K562 (cell line): ENCODE measurements at regions not wholly inside any gene's neighbourhood (a gene's known extent, or its start where the extent isn't known, plus 50 kb on each side); places are given as distances from the start of the nearest gene placed in this dataset.
A peak's percentile ranks its signal among the peaks of the same experiment; 100 is the strongest.

Experiments used
- CHCHD3 ChIP-seq: fragments of 250-450 bp; sonication (Bioruptor Pico); IDR thresholded peaks from 2 replicates; pipeline ENCODE4 v2.1.2; 2022; ENCODE audit warnings: mild to moderate bottlenecking
- JUN ChIP-seq, 2 experiments: sonication (generic) in 1 of 2; formaldehyde crosslinking in 1 of 2; IDR thresholded peaks; 2 replicates each; pipeline versions ENCODE4 v1.6.1 to v1.8.0; 2012 to 2022; ENCODE audit warnings: borderline replicate concordance in 2 of 2, mild to moderate bottlenecking in 2 of 2, improper control_type of control experiment in 1 of 2, low read depth in 1 of 2, low read length in 1 of 2, missing genetic modification reagents in 1 of 2
- NFIC ChIP-seq: fragments of 450-650 bp; IDR thresholded peaks from 2 replicates; pipeline ENCODE4 v1.6.1; 2017; ENCODE audit warnings: mild to moderate bottlenecking, inconsistent platforms
- ZNF263 ChIP-seq: sonication (generic); formaldehyde crosslinking; IDR thresholded peaks from 2 replicates; pipeline ENCODE4 v1.8.0; 2022; ENCODE audit warnings: mild to moderate bottlenecking, missing genetic modification reagents, borderline replicate concordance
- ZNF316 ChIP-seq: fragments of 450-650 bp; IDR thresholded peaks from 2 replicates; pipeline ENCODE4 v1.6.1; 2016
- TF ChIP-seq, protein P1 (sequence below): fragments of 200-600 bp; sonication (generic); IDR thresholded peaks from one replicate; pipeline ENCODE4 v1.6.1; 2012; ENCODE audit warnings: mild to moderate bottlenecking, low read depth, low read length, inconsistent platforms
- TF ChIP-seq, protein P2 (sequence below): fragments of 250-450 bp; sonication (Bioruptor Pico); IDR thresholded peaks from 2 replicates; pipeline ENCODE4 v1.4.0; 2020; ENCODE audit warnings: mild to moderate bottlenecking, moderate library complexity, borderline replicate concordance
- TF ChIP-seq, protein P3 (sequence below): fragments of 250-450 bp; sonication (Bioruptor Pico); IDR thresholded peaks from 2 replicates; pipeline ENCODE4 v1.8.0; 2022; ENCODE audit warnings: inconsistent platforms
- TF ChIP-seq, protein P4 (sequence below): IDR thresholded peaks from 2 replicates; pipeline ENCODE4 v1.6.1; 2014; ENCODE audit warnings: antibody characterized with exemption

DNA sequence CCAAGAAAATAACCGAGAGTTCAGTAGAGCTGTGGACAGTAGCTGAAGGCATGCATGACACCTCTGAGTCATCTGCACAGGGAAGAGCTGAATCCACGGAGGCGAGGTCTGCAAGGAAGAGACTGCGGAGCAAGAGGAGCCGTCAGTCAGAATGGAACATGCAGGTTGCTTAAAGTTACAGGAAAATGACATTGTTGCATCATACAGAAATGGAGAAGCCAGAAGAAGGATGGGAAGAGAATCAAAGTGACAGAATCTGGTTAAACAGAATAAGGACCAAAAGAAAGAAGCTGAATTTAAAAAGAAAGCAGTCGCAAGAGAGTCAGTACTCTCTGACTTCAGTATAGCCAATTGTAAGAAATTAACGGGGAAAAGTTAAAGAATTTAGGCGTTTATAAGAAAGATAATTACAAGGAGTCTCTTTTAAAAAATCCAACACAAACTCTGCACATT lies 533.8 kb downstream of the ADCYAP1 start (continued):
- TF ChIP-seq, protein P1, sequence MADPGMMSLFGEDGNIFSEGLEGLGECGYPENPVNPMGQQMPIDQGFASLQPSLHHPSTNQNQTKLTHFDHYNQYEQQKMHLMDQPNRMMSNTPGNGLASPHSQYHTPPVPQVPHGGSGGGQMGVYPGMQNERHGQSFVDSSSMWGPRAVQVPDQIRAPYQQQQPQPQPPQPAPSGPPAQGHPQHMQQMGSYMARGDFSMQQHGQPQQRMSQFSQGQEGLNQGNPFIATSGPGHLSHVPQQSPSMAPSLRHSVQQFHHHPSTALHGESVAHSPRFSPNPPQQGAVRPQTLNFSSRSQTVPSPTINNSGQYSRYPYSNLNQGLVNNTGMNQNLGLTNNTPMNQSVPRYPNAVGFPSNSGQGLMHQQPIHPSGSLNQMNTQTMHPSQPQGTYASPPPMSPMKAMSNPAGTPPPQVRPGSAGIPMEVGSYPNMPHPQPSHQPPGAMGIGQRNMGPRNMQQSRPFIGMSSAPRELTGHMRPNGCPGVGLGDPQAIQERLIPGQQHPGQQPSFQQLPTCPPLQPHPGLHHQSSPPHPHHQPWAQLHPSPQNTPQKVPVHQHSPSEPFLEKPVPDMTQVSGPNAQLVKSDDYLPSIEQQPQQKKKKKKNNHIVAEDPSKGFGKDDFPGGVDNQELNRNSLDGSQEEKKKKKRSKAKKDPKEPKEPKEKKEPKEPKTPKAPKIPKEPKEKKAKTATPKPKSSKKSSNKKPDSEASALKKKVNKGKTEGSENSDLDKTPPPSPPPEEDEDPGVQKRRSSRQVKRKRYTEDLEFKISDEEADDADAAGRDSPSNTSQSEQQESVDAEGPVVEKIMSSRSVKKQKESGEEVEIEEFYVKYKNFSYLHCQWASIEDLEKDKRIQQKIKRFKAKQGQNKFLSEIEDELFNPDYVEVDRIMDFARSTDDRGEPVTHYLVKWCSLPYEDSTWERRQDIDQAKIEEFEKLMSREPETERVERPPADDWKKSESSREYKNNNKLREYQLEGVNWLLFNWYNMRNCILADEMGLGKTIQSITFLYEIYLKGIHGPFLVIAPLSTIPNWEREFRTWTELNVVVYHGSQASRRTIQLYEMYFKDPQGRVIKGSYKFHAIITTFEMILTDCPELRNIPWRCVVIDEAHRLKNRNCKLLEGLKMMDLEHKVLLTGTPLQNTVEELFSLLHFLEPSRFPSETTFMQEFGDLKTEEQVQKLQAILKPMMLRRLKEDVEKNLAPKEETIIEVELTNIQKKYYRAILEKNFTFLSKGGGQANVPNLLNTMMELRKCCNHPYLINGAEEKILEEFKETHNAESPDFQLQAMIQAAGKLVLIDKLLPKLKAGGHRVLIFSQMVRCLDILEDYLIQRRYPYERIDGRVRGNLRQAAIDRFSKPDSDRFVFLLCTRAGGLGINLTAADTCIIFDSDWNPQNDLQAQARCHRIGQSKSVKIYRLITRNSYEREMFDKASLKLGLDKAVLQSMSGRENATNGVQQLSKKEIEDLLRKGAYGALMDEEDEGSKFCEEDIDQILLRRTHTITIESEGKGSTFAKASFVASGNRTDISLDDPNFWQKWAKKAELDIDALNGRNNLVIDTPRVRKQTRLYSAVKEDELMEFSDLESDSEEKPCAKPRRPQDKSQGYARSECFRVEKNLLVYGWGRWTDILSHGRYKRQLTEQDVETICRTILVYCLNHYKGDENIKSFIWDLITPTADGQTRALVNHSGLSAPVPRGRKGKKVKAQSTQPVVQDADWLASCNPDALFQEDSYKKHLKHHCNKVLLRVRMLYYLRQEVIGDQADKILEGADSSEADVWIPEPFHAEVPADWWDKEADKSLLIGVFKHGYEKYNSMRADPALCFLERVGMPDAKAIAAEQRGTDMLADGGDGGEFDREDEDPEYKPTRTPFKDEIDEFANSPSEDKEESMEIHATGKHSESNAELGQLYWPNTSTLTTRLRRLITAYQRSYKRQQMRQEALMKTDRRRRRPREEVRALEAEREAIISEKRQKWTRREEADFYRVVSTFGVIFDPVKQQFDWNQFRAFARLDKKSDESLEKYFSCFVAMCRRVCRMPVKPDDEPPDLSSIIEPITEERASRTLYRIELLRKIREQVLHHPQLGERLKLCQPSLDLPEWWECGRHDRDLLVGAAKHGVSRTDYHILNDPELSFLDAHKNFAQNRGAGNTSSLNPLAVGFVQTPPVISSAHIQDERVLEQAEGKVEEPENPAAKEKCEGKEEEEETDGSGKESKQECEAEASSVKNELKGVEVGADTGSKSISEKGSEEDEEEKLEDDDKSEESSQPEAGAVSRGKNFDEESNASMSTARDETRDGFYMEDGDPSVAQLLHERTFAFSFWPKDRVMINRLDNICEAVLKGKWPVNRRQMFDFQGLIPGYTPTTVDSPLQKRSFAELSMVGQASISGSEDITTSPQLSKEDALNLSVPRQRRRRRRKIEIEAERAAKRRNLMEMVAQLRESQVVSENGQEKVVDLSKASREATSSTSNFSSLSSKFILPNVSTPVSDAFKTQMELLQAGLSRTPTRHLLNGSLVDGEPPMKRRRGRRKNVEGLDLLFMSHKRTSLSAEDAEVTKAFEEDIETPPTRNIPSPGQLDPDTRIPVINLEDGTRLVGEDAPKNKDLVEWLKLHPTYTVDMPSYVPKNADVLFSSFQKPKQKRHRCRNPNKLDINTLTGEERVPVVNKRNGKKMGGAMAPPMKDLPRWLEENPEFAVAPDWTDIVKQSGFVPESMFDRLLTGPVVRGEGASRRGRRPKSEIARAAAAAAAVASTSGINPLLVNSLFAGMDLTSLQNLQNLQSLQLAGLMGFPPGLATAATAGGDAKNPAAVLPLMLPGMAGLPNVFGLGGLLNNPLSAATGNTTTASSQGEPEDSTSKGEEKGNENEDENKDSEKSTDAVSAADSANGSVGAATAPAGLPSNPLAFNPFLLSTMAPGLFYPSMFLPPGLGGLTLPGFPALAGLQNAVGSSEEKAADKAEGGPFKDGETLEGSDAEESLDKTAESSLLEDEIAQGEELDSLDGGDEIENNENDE: no peak
- TF ChIP-seq CHCHD3 (no peak), ZNF316 (no peak), ZNF263 (no peak), NFIC (no peak), JUN (IDR thresholded peaks at IDR 0.05; ENCODE audit: borderline replicate concordance, low read depth, low read length) (peak; percentile 88), JUN (CRISPR knock-in tag; IDR thresholded peaks at IDR 0.05; ENCODE audit: borderline replicate concordance) (no peak)
- TF ChIP-seq, protein P2, sequence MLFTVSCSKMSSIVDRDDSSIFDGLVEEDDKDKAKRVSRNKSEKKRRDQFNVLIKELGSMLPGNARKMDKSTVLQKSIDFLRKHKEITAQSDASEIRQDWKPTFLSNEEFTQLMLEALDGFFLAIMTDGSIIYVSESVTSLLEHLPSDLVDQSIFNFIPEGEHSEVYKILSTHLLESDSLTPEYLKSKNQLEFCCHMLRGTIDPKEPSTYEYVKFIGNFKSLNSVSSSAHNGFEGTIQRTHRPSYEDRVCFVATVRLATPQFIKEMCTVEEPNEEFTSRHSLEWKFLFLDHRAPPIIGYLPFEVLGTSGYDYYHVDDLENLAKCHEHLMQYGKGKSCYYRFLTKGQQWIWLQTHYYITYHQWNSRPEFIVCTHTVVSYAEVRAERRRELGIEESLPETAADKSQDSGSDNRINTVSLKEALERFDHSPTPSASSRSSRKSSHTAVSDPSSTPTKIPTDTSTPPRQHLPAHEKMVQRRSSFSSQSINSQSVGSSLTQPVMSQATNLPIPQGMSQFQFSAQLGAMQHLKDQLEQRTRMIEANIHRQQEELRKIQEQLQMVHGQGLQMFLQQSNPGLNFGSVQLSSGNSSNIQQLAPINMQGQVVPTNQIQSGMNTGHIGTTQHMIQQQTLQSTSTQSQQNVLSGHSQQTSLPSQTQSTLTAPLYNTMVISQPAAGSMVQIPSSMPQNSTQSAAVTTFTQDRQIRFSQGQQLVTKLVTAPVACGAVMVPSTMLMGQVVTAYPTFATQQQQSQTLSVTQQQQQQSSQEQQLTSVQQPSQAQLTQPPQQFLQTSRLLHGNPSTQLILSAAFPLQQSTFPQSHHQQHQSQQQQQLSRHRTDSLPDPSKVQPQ (CRISPR knock-in tag): no peak
- TF ChIP-seq, protein P3, sequence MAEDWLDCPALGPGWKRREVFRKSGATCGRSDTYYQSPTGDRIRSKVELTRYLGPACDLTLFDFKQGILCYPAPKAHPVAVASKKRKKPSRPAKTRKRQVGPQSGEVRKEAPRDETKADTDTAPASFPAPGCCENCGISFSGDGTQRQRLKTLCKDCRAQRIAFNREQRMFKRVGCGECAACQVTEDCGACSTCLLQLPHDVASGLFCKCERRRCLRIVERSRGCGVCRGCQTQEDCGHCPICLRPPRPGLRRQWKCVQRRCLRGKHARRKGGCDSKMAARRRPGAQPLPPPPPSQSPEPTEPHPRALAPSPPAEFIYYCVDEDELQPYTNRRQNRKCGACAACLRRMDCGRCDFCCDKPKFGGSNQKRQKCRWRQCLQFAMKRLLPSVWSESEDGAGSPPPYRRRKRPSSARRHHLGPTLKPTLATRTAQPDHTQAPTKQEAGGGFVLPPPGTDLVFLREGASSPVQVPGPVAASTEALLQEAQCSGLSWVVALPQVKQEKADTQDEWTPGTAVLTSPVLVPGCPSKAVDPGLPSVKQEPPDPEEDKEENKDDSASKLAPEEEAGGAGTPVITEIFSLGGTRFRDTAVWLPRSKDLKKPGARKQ (CRISPR knock-in tag): no peak
- TF ChIP-seq, protein P4, sequence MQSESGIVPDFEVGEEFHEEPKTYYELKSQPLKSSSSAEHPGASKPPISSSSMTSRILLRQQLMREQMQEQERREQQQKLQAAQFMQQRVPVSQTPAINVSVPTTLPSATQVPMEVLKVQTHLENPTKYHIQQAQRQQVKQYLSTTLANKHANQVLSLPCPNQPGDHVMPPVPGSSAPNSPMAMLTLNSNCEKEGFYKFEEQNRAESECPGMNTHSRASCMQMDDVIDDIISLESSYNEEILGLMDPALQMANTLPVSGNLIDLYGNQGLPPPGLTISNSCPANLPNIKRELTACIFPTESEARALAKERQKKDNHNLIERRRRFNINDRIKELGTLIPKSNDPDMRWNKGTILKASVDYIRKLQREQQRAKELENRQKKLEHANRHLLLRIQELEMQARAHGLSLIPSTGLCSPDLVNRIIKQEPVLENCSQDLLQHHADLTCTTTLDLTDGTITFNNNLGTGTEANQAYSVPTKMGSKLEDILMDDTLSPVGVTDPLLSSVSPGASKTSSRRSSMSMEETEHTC: no peak
